Karpas-422 (cell line): ENCODE measurements at regions not wholly inside any gene's neighbourhood (a gene's known extent, or its start where the extent isn't known, plus 50 kb on each side); places are given as distances from the start of the nearest gene placed in this dataset.
A peak's percentile ranks its signal among the peaks of the same experiment; 100 is the strongest.

Experiments used
- DNase-seq: peaks from one replicate; pipeline ENCODE4 v3.0.0-alpha.2; 2015
- H2AFZ ChIP-seq: fragments of 200-600 bp; sonication (generic); 2 replicates; pipeline ENCODE4 v1.6.1; 2014; ENCODE audit warnings: antibody characterized with exemption, low read length, mixed read lengths
- H3K27ac ChIP-seq: fragments of 200-600 bp; sonication (generic); 2 replicates; pipeline ENCODE4 v1.5.1; 2014; ENCODE audit warnings: mild to moderate bottlenecking, low read length, moderate library complexity
- H3K27me3 ChIP-seq: fragments of 200-600 bp; sonication (generic); 2 replicates; pipeline ENCODE4 v1.6.1; 2014; ENCODE audit warnings: low read length, mixed read lengths
- H3K36me3 ChIP-seq: fragments of 200-600 bp; sonication (generic); 2 replicates; pipeline ENCODE4 v1.6.1; 2014; ENCODE audit warnings: low read length, mixed read lengths; ENCODE audit not compliant: insufficient read depth
- H3K4me1 ChIP-seq: fragments of 200-600 bp; sonication (generic); 2 replicates; pipeline ENCODE4 v1.6.1; 2014; ENCODE audit warnings: mild to moderate bottlenecking, low read length, mixed read lengths
- H3K4me2 ChIP-seq: fragments of 200-600 bp; sonication (generic); 2 replicates; pipeline ENCODE4 v1.6.1; 2014; ENCODE audit warnings: low read length, low read depth, mild to moderate bottlenecking; ENCODE audit not compliant: poor library complexity, severe bottlenecking
- H3K4me3 ChIP-seq: fragments of 200-600 bp; sonication (generic); 2 replicates; pipeline ENCODE4 v1.5.1; 2014; ENCODE audit warnings: mild to moderate bottlenecking, antibody characterized with exemption, low read length, mixed read lengths
- H3K79me2 ChIP-seq: fragments of 200-600 bp; sonication (generic); 2 replicates; pipeline ENCODE4 v1.6.1; 2014; ENCODE audit warnings: mild to moderate bottlenecking, low read length, mixed read lengths
- H3K9ac ChIP-seq: fragments of 200-600 bp; sonication (generic); 2 replicates; pipeline ENCODE4 v1.6.0; 2014; ENCODE audit warnings: low read length
- H3K9me2 ChIP-seq: fragments of 200-600 bp; sonication (generic), shearing (Covaris generic); replicated peaks from 2 replicates; pipeline ENCODE4 v1.6.0; 2014; ENCODE audit warnings: mild to moderate bottlenecking, low read length, moderate library complexity; ENCODE audit not compliant: insufficient read depth
- H3K9me3 ChIP-seq: fragments of 300-700, 200-600 bp; sonication (generic); 2 replicates; pipeline ENCODE4 v1.6.1; 2014; ENCODE audit warnings: low read length, mixed read lengths
- H4K20me1 ChIP-seq: fragments of 200-600 bp; sonication (generic); 2 replicates; pipeline ENCODE4 v1.6.1; 2014; ENCODE audit warnings: mild to moderate bottlenecking, antibody characterized with exemption, low read length, low read depth; ENCODE audit not compliant: insufficient read depth

- H4K20me1 ChIP-seq, result no peaks in the 10 kb centered on the region
- no peak overlapping the region for H3K4me2 ChIP-seq
- no peaks in the 10 kb centered on the region for H3K9me2 ChIP-seq
- no peak overlapping the region for H3K9ac ChIP-seq
- no peak overlapping the region for H2AFZ ChIP-seq
- no peaks in the 10 kb centered on the region for H3K9me3 ChIP-seq
- peaks cover 18% of the 10 kb centered on the region for H3K4me1 ChIP-seq
- no peaks in the 10 kb centered on the region for H3K36me3 ChIP-seq
- no peak overlapping the region for H3K4me3 ChIP-seq
- no peaks in the 10 kb centered on the region for H3K79me2 ChIP-seq
- H3K27me3 ChIP-seq, result no peaks in the 10 kb centered on the region
- no peak overlapping the region for H3K27ac ChIP-seq
- no peak for DNase-seq
These were observed 69.6 kb upstream of the RIOK3 start for GRCh38 chr18:23383494-23383893.

DNA sequence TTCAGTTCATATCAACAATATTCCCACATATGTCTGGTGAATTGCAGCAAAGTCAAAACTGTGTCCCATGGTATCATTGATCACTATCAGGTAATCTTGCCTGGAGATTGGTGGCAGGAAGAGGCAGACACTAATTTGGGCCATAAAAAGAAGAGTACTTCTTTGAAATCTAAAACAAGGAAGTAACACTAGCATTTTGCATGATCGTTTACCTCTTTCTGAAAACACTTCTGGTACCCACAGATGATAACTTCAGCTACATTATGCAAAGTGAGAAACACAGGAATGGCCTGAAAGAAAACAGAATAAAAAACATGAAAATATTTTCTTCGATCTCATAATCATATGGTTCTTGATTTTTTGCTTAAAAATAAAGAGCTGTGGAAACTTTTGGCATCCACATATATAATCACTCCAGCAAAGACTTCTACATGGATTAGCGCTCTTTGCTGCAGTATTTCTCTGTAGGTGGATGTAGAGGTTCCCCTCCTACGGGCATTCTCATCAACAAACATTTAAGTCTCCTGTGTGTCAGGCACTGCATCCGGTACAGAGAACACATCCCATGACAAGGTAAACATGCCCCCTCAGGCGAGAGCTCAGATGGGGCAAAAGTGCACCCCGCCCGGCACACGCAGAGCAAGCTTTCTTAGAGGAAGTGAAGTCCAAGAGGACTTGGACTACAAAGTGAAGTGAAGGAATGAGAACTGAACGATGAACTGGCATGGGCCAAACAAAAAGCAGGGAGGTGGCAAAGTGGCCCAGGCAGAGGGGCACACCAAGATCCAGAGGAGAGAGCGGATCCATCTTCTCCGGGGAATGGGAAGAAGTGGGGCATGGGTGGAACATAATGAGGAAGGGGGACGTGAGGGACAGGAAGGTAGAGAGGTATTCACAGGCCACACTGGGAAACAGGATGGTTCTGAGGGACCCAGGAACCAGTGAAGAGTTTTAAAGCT, 68.0 kb upstream of the RIOK3 start:
- no peaks in the 10 kb centered on the region for H3K79me2 ChIP-seq
- peaks cover 18% of the 10 kb centered on the region for H3K4me1 ChIP-seq
- DNase-seq, result no peak
- H3K4me3 ChIP-seq, result no peak overlapping the region
- H4K20me1 ChIP-seq, result no peaks in the 10 kb centered on the region
- no peak overlapping the region for H3K9ac ChIP-seq
- no peak overlapping the region for H2AFZ ChIP-seq
- peak overlapping the region; percentile 24 for H3K27ac ChIP-seq
- no peaks in the 10 kb centered on the region for H3K9me3 ChIP-seq
- H3K36me3 ChIP-seq, result no peaks in the 10 kb centered on the region
- H3K27me3 ChIP-seq, result no peaks in the 10 kb centered on the region
- no peaks in the 10 kb centered on the region for H3K9me2 ChIP-seq
- no peak overlapping the region for H3K4me2 ChIP-seq

- no peak for DNase-seq
- no peaks in the 10 kb centered on the region for H3K9me3 ChIP-seq
- no peaks in the 10 kb centered on the region for H4K20me1 ChIP-seq
- H3K4me3 ChIP-seq, result no peak overlapping the region
- H3K27ac ChIP-seq, result no peak overlapping the region
- H2AFZ ChIP-seq, result no peak overlapping the region
- H3K9ac ChIP-seq, result no peak overlapping the region
- no peak overlapping the region for H3K4me2 ChIP-seq
- no peaks in the 10 kb centered on the region for H3K27me3 ChIP-seq
- no peaks in the 10 kb centered on the region for H3K79me2 ChIP-seq
- no peaks in the 10 kb centered on the region for H3K36me3 ChIP-seq
- peaks cover 18% of the 10 kb centered on the region for H3K4me1 ChIP-seq
- no peaks in the 10 kb centered on the region for H3K9me2 ChIP-seq
These were observed 66.8 kb upstream of the RIOK3 start for GRCh38 chr18:23386317-23386716.

DNA sequence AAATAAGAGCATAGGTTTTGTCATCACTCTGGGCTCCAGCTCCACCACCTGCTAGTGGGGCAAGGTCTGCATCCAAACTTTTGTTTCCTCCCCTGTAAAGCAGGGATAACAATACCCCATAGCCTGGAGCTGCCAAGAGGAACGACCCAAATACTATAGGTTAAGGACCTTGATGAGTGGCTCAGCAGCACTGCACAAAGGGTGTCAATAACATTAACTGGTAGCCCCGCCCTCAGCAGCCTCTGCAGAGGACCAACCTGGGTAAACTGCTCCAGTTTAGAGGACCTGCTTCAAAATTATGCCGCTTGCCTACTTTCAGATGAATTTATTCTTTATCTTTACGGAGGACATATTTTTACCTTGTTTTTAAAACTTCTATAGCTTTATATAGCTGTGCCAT, 65.8 kb upstream of the RIOK3 start:
- no peaks in the 10 kb centered on the region for H4K20me1 ChIP-seq
- no peak for DNase-seq
- H3K9ac ChIP-seq, result no peak overlapping the region
- H3K79me2 ChIP-seq, result no peaks in the 10 kb centered on the region
- no peak overlapping the region for H3K4me2 ChIP-seq
- peaks cover 18% of the 10 kb centered on the region for H3K4me1 ChIP-seq
- H3K9me2 ChIP-seq, result no peaks in the 10 kb centered on the region
- no peaks in the 10 kb centered on the region for H3K27me3 ChIP-seq
- H3K4me3 ChIP-seq, result no peak overlapping the region
- H3K27ac ChIP-seq, result no peak overlapping the region
- no peak overlapping the region for H2AFZ ChIP-seq
- H3K9me3 ChIP-seq, result no peaks in the 10 kb centered on the region
- no peaks in the 10 kb centered on the region for H3K36me3 ChIP-seq

GRCh38 chr18:23388357-23388756, 64.7 kb upstream of the RIOK3 start:
- H3K4me3 ChIP-seq, result no peak overlapping the region
- no peak overlapping the region for H3K4me2 ChIP-seq
- no peaks in the 10 kb centered on the region for H4K20me1 ChIP-seq
- H3K36me3 ChIP-seq, result no peaks in the 10 kb centered on the region
- no peaks in the 10 kb centered on the region for H3K79me2 ChIP-seq
- H3K4me1 ChIP-seq, result peaks cover 18% of the 10 kb centered on the region
- H3K9ac ChIP-seq, result no peak overlapping the region
- H3K9me2 ChIP-seq, result no peaks in the 10 kb centered on the region
- no peak overlapping the region for H2AFZ ChIP-seq
- H3K9me3 ChIP-seq, result no peaks in the 10 kb centered on the region
- no peaks in the 10 kb centered on the region for H3K27me3 ChIP-seq
- H3K27ac ChIP-seq, result no peak overlapping the region
- DNase-seq, result no peak

DNA sequence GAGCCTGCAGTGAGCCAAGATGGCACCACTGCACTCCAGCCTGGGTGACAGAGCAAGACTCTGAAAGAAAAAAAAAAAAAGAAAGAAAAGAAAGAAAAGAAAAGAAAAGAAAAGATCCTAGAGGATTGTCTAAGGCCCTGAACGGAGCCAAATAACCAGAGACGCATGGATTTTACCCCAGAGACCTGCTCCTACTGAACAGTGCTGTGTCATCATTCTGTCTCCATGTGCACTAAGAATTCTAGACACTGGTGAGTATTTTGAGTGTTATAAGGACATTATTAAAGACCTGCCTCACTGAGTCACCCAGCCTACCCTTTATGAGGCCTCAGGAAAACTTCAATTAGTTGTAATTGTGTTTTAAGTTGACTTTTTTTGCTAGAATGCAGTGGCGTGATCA, 61.9 kb upstream of the RIOK3 start:
- Histone ChIP-seq H4K20me1 (no peaks in the 10 kb centered on the region), H3K9me2 (no peaks in the 10 kb centered on the region), H3K79me2 (no peaks in the 10 kb centered on the region), H3K4me3 (no peak overlapping the region), H3K4me1 (peaks cover 5% of the 10 kb centered on the region; the same call in 1 of the 2 replicates), H3K27ac (no peak overlapping the region), H2AFZ (no peak overlapping the region), H3K9ac (no peak overlapping the region), H3K9me3 (no peaks in the 10 kb centered on the region), H3K36me3 (no peaks in the 10 kb centered on the region), H3K4me2 (no peak overlapping the region), H3K27me3 (no peaks in the 10 kb centered on the region)
- DNase-seq, result no peak

DNA sequence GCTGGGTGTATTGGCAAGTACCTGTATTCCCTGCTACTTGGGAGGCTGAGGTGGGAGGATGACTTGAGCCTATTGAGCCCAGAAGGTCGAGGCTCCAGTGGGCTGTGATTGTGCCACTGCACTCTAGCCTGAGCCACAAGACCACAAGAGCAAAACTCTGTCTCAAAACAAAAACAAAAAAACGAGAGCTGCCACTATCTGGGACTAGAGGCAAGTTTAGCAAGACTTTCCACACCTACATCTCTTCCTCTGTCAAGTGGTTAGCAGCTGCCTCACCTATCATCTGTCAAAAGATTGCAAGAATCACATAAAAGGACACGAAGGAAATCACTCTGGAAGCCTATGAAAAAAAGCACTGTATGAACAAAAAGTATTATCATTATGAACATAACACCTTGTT, 55.2 kb upstream of the RIOK3 start:
- Histone ChIP-seq H3K36me3 (no peaks in the 10 kb centered on the region), H3K9me2 (no peaks in the 10 kb centered on the region), H3K27ac (no peak overlapping the region), H2AFZ (no peak overlapping the region), H3K4me2 (no peak overlapping the region), H3K4me1 (no peaks in the 10 kb centered on the region), H4K20me1 (no peaks in the 10 kb centered on the region), H3K9ac (no peak overlapping the region), H3K27me3 (no peaks in the 10 kb centered on the region), H3K79me2 (no peaks in the 10 kb centered on the region), H3K9me3 (no peaks in the 10 kb centered on the region), H3K4me3 (no peak overlapping the region)
- DNase-seq, result no peak

DNA sequence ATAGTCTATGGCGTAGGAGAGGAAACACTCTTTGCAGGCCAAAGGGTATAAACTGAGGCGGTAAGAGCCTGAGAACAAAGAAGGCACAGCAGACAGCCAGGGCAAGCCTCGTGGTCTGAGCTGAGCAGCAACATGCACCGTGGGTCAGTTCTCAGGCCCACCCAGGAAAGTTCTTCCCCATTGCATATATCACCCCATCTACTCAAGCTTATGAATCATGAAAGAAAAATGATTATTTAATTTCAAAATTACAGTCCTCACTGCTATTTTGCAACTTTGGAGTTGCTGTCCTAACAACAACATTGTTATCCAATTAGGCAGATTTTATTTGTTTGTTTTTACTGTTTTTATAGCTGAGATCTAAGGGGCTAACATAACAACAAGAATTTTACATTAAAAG, 54.7 kb upstream of the RIOK3 start:
- H3K9me3 ChIP-seq, result no peaks in the 10 kb centered on the region
- no peaks in the 10 kb centered on the region for H3K79me2 ChIP-seq
- H3K4me3 ChIP-seq, result no peak overlapping the region
- no peaks in the 10 kb centered on the region for H3K4me1 ChIP-seq
- no peak overlapping the region for H2AFZ ChIP-seq
- no peaks in the 10 kb centered on the region for H3K36me3 ChIP-seq
- H3K27me3 ChIP-seq, result no peaks in the 10 kb centered on the region
- H4K20me1 ChIP-seq, result no peaks in the 10 kb centered on the region
- no peak overlapping the region for H3K27ac ChIP-seq
- H3K9ac ChIP-seq, result no peak overlapping the region
- H3K9me2 ChIP-seq, result no peaks in the 10 kb centered on the region
- no peak for DNase-seq
- H3K4me2 ChIP-seq, result no peak overlapping the region
